ENCODE measurements at regions not wholly inside any gene's neighbourhood (a gene's known extent, or its start where the extent isn't known, plus 50 kb on each side); places are given as distances from the start of the nearest gene placed in this dataset.

GRCh38 chr2:3039188-3040065 lies 338.2 kb downstream of the EIPR1 start:
- Histone ChIP-seq H3K36me3 (ENCODE audit: control insufficient read depth, insufficient read depth, low read length) (no peaks in the 10 kb centered on the region), H3K4me3 (ENCODE audit: low read depth, low read length) (no peak overlapping the region), H3K27me3 (ENCODE audit: control insufficient read depth, insufficient read depth, low read length) (no peaks in the 10 kb centered on the region)
- no peak for DNase-seq (ENCODE audit: low read depth)
- TF ChIP-seq CTCF (IDR thresholded peaks at IDR 0.05; ENCODE audit: insufficient read depth, low read length, poor library complexity, severe bottlenecking), result no peak

GRCh38 chr2:3038636-3039035 lies 339.0 kb downstream of the EIPR1 start:
- Histone ChIP-seq H3K4me3 (ENCODE audit: low read depth, low read length) (no peak overlapping the region), H3K36me3 (ENCODE audit: control insufficient read depth, insufficient read depth, low read length) (no peaks in the 10 kb centered on the region), H3K27me3 (ENCODE audit: control insufficient read depth, insufficient read depth, low read length) (no peaks in the 10 kb centered on the region)
- no peak for DNase-seq (ENCODE audit: low read depth)
- no peak for TF ChIP-seq CTCF (IDR thresholded peaks at IDR 0.05; ENCODE audit: insufficient read depth, low read length, poor library complexity, severe bottlenecking)

GRCh38 chr2:3037196-3038194 lies 340.1 kb downstream of the EIPR1 start:
- TF ChIP-seq CTCF (IDR thresholded peaks at IDR 0.05; ENCODE audit: insufficient read depth, low read length, poor library complexity, severe bottlenecking), result no peak
- no peak for DNase-seq (ENCODE audit: low read depth)
- Histone ChIP-seq H3K27me3 (ENCODE audit: control insufficient read depth, insufficient read depth, low read length) (no peaks in the 10 kb centered on the region), H3K4me3 (ENCODE audit: low read depth, low read length) (no peak overlapping the region), H3K36me3 (ENCODE audit: control insufficient read depth, insufficient read depth, low read length) (no peaks in the 10 kb centered on the region)

GRCh38 chr2:3036432-3037125 lies 341.0 kb downstream of the EIPR1 start:
- no peak for DNase-seq (ENCODE audit: low read depth)
- no peak for TF ChIP-seq CTCF (IDR thresholded peaks at IDR 0.05; ENCODE audit: insufficient read depth, low read length, poor library complexity, severe bottlenecking)
- no peak overlapping the region for H3K4me3 ChIP-seq (ENCODE audit: low read depth, low read length)
- no peaks in the 10 kb centered on the region for H3K27me3 ChIP-seq (ENCODE audit: control insufficient read depth, insufficient read depth, low read length)
- H3K36me3 ChIP-seq (ENCODE audit: control insufficient read depth, insufficient read depth, low read length), result no peaks in the 10 kb centered on the region

- DNase-seq (ENCODE audit: low read depth), result no peak
- no peaks in the 10 kb centered on the region for H3K36me3 ChIP-seq (ENCODE audit: control insufficient read depth, insufficient read depth, low read length)
- no peak for TF ChIP-seq CTCF (IDR thresholded peaks at IDR 0.05; ENCODE audit: insufficient read depth, low read length, poor library complexity, severe bottlenecking)
- H3K4me3 ChIP-seq (ENCODE audit: low read depth, low read length), result no peak overlapping the region
- no peaks in the 10 kb centered on the region for H3K27me3 ChIP-seq (ENCODE audit: control insufficient read depth, insufficient read depth, low read length)
Observed at GRCh38 chr2:3035385-3036050, 342.1 kb downstream of the EIPR1 start.

All from kidney epithelial cell (primary cell).